ENCODE measurements at regions not wholly inside any gene's neighbourhood (a gene's known extent, or its start where the extent isn't known, plus 50 kb on each side); places are given as distances from the start of the nearest gene placed in this dataset.

DNA sequence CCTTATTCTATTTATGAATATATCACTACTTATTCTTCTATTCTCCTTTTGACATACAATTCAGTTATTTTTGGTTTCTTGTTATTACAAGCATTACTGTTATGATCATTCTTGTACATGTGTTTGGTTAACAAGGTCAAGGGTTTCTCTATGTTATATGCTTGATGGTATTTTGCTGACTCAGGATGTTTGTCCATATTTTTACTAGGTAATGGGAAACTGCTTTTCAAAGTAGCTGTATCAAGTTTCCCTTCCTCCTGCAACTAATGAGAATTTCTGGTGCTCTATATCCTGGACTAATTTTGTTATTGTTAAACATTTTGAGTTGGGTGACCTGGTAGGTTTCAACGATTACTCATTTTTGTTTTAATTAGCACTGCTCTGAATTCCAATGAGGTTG, 841.0 kb downstream of the OTOL1 start:
- no peak for TF ChIP-seq EZH2 (IDR thresholded peaks at IDR 0.05; ENCODE audit: borderline replicate concordance, low read depth, low read length, poor library complexity, severe bottlenecking)
- TF ChIP-seq, protein P1, sequence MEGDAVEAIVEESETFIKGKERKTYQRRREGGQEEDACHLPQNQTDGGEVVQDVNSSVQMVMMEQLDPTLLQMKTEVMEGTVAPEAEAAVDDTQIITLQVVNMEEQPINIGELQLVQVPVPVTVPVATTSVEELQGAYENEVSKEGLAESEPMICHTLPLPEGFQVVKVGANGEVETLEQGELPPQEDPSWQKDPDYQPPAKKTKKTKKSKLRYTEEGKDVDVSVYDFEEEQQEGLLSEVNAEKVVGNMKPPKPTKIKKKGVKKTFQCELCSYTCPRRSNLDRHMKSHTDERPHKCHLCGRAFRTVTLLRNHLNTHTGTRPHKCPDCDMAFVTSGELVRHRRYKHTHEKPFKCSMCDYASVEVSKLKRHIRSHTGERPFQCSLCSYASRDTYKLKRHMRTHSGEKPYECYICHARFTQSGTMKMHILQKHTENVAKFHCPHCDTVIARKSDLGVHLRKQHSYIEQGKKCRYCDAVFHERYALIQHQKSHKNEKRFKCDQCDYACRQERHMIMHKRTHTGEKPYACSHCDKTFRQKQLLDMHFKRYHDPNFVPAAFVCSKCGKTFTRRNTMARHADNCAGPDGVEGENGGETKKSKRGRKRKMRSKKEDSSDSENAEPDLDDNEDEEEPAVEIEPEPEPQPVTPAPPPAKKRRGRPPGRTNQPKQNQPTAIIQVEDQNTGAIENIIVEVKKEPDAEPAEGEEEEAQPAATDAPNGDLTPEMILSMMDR (conservative IDR thresholded peaks at IDR 0.05; ENCODE audit: low read depth, low read length) = no peak

Measured in A673 (cell line).